GM11168 (cell line): ENCODE measurements at regions not wholly inside any gene's neighbourhood (a gene's known extent, or its start where the extent isn't known, plus 50 kb on each side); places are given as distances from the start of the nearest gene placed in this dataset.
"Not testable (repeated sequence)": the region's sequence is repeated elsewhere in the genome, so short reads cannot be mapped to it uniquely, and the experiment has no call there.

Source experiments
- in situ Hi-C: fragments of 300-500 bp; cut with MboI; formaldehyde crosslinking; loops from one replicate; pipeline ENCODE4 v1.12.0; 2022; ENCODE audit warnings: low sequenced_read_pairs; ENCODE audit not compliant: unreplicated experiment

GRCh38 chr2:173463846-173464245 lies 109.2 kb downstream of the CDCA7 start:
- in situ Hi-C loops, result no loop called here

DNA sequence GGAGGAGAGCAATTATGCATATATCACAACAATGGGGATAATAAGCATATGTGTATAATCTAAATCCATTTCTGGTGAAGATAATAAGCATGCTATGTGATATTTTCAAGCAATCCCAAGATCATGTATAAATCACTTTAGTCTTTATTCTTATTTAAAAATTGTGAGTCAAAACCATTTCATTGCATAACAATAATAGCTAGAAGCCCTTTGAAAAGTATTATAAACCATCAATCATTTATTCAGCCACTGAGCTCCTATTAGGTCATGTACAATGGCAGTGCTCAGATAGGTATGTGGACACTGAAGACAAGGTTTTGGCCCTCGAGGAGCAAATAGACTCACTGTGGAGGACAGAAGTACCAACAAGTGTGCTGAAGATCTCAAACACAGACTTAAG lies 113.1 kb downstream of the CDCA7 start:
- in situ Hi-C loops, result no loop called here

GRCh38 chr2:173468266-173468793 lies 113.7 kb downstream of the CDCA7 start:
- in situ Hi-C loops, result no loop called here

GRCh38 chr2:173472112-173472511 lies 117.4 kb downstream of the CDCA7 start:
- in situ Hi-C loops, result no loop called here

GRCh38 chr2:173483137-173483536 lies 128.5 kb downstream of the CDCA7 start:
- in situ Hi-C loops, result no loop called here

DNA sequence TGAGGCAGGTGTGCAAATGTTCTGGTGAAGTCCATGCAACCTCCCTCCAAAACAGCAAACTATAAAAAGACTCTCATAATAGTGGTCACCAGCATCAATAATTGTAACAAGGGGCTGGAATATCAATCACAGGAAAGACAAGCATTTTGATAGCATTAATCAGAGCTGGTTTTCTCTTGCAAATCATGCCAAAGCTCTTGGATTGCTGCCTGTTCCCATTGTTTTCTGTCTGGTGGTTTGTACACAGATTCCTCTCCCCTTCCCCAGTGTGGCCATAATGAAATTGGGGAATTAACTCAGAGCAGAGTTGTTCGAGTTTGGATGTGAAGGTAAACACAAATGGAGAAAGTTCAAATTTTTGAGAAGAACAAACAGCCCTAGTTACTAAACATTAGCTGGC lies 134.2 kb downstream of the CDCA7 start:
- in situ Hi-C loops, result no loop called here

GRCh38 chr2:173491418-173491817 lies 136.7 kb downstream of the CDCA7 start:
- in situ Hi-C loops, result no loop called here

- in situ Hi-C loops, result no loop called here
These were observed 139.2 kb downstream of the CDCA7 start for GRCh38 chr2:173493874-173494273.

- in situ Hi-C loops, result no loop called here
These were observed 142.1 kb downstream of the CDCA7 start for GRCh38 chr2:173496746-173497145.

DNA sequence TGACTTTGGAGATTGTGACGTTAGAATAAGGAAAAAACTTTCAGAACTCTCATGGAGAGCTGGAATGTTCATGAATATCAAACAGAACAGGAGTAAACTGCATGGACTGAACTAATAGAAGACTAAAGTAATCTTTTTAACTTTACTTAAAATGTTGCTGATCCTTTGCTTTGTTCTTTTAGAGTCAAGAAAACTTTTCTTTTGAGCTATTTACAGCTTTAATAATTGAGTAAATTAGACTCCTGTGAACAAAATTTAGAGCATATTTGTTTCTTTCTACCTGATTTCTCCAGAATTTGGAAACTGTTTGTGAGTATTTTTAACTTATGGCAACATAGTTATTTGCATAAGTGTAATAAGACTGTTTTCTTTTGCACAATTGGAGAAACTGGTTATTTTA lies 146.3 kb downstream of the CDCA7 start:
- in situ Hi-C loops, result no loop called here

GRCh38 chr2:173502296-173502695 lies 147.6 kb downstream of the CDCA7 start:
- in situ Hi-C loops, result no loop called here

- in situ Hi-C loops, result no loop called here
These were observed 156.7 kb downstream of the CDCA7 start for GRCh38 chr2:173511357-173511756.

DNA sequence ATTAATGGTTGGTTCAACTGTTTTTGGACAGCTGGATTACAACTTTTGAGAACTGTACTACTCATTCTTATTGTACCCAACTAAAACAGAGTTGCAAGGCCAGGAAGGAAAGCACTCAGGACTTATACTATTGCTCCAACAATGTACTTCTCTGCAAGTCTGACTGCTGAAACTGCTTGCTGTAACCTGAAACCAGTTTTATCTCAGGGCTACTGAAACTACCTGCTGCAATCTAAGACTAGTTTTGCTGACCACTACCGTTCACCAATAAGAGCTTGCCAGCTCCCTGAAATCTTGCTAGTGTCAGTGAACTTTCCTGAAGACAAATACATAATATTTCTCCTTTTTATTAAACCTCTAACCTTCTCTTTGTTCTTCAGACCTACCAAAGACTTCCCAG lies 157.3 kb downstream of the CDCA7 start:
- in situ Hi-C loops, result no loop called here

DNA sequence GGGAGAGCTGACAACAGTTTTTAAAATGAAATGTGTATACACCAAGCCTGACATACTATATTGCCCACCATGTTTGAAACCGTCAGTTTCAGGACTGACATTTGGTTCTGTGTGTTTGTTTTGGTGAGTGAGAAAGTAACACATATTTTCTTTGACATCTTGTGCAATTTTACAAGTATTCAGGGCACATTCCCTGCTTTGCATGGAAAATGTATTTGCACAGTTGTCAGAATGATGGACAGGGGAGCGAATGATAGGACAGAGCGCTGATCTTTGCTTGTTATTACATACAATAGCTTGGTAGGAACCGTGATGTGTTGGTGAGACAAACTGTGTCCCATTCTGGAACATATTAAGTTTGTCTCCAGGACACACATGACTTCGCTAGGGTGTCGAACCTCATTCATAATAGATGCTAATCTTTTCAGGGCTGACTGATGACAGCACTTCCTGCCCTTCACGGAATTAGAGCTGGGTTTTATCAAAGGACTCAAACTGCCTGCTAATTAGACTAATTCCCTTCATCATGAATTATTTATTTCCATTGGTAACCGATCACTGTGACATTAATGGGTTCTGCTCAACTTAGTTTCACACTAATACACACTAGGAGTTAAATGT lies 158.5 kb downstream of the CDCA7 start:
- in situ Hi-C loops, result no loop called here

DNA sequence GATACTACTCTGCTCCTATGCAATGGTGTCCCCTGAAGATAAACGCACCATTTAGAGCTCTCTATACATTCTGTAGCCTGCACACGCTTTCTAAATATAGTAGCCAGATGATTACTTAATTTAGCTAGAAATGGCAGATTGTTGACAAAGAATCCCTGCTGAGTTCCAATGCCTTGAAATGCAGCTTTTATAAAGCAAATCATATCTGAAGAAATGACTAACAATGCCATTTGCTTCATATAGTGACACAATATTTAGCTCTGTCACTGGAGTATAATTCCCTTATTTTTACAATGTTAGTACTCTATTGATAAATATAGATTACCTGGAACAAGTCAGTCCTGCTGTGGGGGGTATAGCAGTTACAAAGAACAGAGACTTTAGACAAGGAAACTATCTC lies 166.2 kb downstream of the CDCA7 start:
- in situ Hi-C loops, result no loop called here

GRCh38 chr2:173521450-173522192 lies 166.9 kb downstream of the CDCA7 start:
- in situ Hi-C loops, result no loop called here

- in situ Hi-C loops, result no loop called here
These were observed 168.8 kb downstream of the CDCA7 start for GRCh38 chr2:173523497-173523896.

- in situ Hi-C loops, result no loop called here
These were observed 169.7 kb downstream of the CDCA7 start for GRCh38 chr2:173524256-173524955.

GRCh38 chr2:173532732-173533531 lies 178.3 kb downstream of the CDCA7 start:
- in situ Hi-C loops, result not testable (repeated sequence)

DNA sequence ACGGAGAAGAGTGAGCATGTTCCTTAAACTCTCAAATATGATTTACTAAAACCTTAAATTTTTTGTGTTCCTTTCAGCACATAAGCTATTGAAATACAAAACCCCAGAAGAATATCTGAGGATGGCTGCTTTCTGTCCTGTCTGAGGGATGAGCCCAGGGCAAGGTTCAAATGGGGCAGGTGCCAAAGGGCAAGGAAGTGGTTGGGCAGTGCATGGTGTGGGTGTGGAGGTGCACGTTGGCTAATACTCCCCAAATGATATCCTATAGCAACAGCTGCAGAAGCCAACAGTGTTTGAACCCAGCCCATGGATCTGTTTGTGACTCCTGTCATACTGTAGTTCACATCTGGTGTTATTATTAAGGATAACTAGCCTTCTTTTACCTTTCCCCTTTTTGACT lies 183.0 kb downstream of the CDCA7 start:
- in situ Hi-C loops, result no loop called here
